GM12878 (cell line): ENCODE measurements at regions not wholly inside any gene's neighbourhood (a gene's known extent, or its start where the extent isn't known, plus 50 kb on each side); places are given as distances from the start of the nearest gene placed in this dataset.

Source experiments
- ATAC-seq: fragments of 200-7000 bp; cut with Tn5 transposase; 3 replicates; pipeline ENCODE4 v1.9.1; 2020; ENCODE audit warnings: mild to moderate bottlenecking, moderate library complexity
- BruUV-seq: library from RNA; stranded (reverse); fragments of 400-500 nt; replicated peaks from 2 replicates; lab custom pipeline; 2021; lab: Mats Ljungman, UMichigan
- CTCF ChIA-PET: fragments of 300-600 bp; sonication (Branson Sonifier 250); formaldehyde crosslinking; extraction: SDS; loops from one replicate; lab custom pipeline; 2021; ENCODE audit warnings: inconsistent platforms; lab: Yijun Ruan, JAX
- POLR2A ChIA-PET: fragments of 350-600 bp; formaldehyde crosslinking; extraction: SDS; loops from one replicate; lab custom pipeline; 2021; ENCODE audit warnings: inconsistent platforms; lab: Charles Lee
- RAD21 ChIA-PET: fragments of 300-600 bp; sonication (Branson Sonifier 250); formaldehyde crosslinking; loops from one replicate; lab custom pipeline; 2023; ENCODE audit warnings: antibody characterized with exemption; ENCODE audit not compliant: unreplicated experiment; lab: Charles Lee
- SMC1A ChIA-PET: fragments of 300-600 bp; sonication (Branson Sonifier 250); formaldehyde crosslinking; loops from one replicate; lab custom pipeline; 2023; ENCODE audit not compliant: unreplicated experiment, uncharacterized antibody; lab: Charles Lee
- DNase-seq: peaks from one replicate; pipeline ENCODE4 v3.0.0-alpha.2; 2011; ENCODE audit warnings: low read depth, low spot score
- FAIRE-seq: peaks from 3 replicates; lab custom pipeline; 2011; peaks lifted over from hg19 to GRCh38; lab: Jason Lieb, UNC
- H2AFZ ChIP-seq: 2 replicates; pipeline ENCODE4 v1.6.0; 2011; ENCODE audit warnings: low read depth, low read length, control low read depth; ENCODE audit not compliant: control insufficient read depth
- H3K27ac ChIP-seq: 2 replicates; pipeline ENCODE4 v1.5.1; 2011; ENCODE audit warnings: control low read depth; ENCODE audit not compliant: control insufficient read depth, insufficient read depth
- H3K27me3 ChIP-seq, 2 experiments: replicated peaks in 1 of 2; 2 replicates each; pipeline versions ENCODE4 v1.6.0 to v1.6.1; 2011; ENCODE audit warnings: low read length in 1 of 2; ENCODE audit not compliant: control insufficient read depth in 2 of 2, insufficient read depth in 2 of 2
- H3K36me3 ChIP-seq, 2 experiments: 2 replicates each; pipeline ENCODE4 v1.5.1; 2011; ENCODE audit warnings: low read length in 1 of 2; ENCODE audit not compliant: control insufficient read depth in 2 of 2, insufficient read depth in 2 of 2
- H3K4me1 ChIP-seq: 2 replicates; pipeline ENCODE4 v1.6.1; 2011; ENCODE audit warnings: mild to moderate bottlenecking, low read length, moderate library complexity, mixed read lengths; ENCODE audit not compliant: control insufficient read depth, insufficient read depth
- H3K4me2 ChIP-seq: 2 replicates; pipeline ENCODE4 v1.6.0; 2011; ENCODE audit warnings: control low read depth; ENCODE audit not compliant: control insufficient read depth, insufficient read depth
- H3K4me3 ChIP-seq: fragments of 200-600 bp; sonication (generic); 2 replicates; pipeline ENCODE4 v1.5.1; 2016
- H3K79me2 ChIP-seq: 2 replicates; pipeline ENCODE4 v1.6.0; 2011; ENCODE audit warnings: low read length; ENCODE audit not compliant: control insufficient read depth, insufficient read depth
- H3K9ac ChIP-seq: 2 replicates; pipeline ENCODE4 v1.8.0; 2011; ENCODE audit warnings: low read length, control low read depth, mixed read lengths; ENCODE audit not compliant: control insufficient read depth, insufficient read depth
- H3K9me3 ChIP-seq: replicated peaks from 3 replicates; pipeline ENCODE4 v1.5.1; 2011; ENCODE audit warnings: mild to moderate bottlenecking, low read length; ENCODE audit not compliant: control insufficient read depth, insufficient read depth
- H4K20me1 ChIP-seq: 2 replicates; pipeline ENCODE4 v1.6.0; 2011; ENCODE audit not compliant: control insufficient read depth, insufficient read depth
- CBFB ChIP-seq: IDR thresholded peaks from 2 replicates; pipeline ENCODE4 v1.6.1; 2016; ENCODE audit warnings: antibody characterized with exemption, low read depth
- CBX5 ChIP-seq: sonication (generic); IDR thresholded peaks from 2 replicates; pipeline ENCODE4 v1.6.1; 2016; ENCODE audit warnings: low read depth, moderate library complexity, mild to moderate bottlenecking, inconsistent platforms
- DPF2 ChIP-seq: fragments of 450-650 bp; IDR thresholded peaks from 2 replicates; pipeline ENCODE4 v1.6.1; 2017; ENCODE audit warnings: mild to moderate bottlenecking
- ESRRA ChIP-seq: IDR thresholded peaks from 2 replicates; pipeline ENCODE4 v1.6.1; 2012; ENCODE audit warnings: mild to moderate bottlenecking, low read length, improper control_type of control experiment
- ETV6 ChIP-seq, 2 experiments: fragments of 450-650 bp in 1 of 2; IDR thresholded peaks in 1 of 2; conservative IDR thresholded peaks in 1 of 2; 2 replicates each; pipeline ENCODE4 v1.6.1; 2014; ENCODE audit warnings: antibody characterized with exemption in 1 of 2, borderline replicate concordance in 1 of 2, low read depth in 1 of 2, mild to moderate bottlenecking in 1 of 2, moderate library complexity in 1 of 2
- MTA2 ChIP-seq: fragments of 450-650 bp; IDR thresholded peaks from 2 replicates; pipeline ENCODE4 v1.6.1; 2016; ENCODE audit warnings: low read depth, mild to moderate bottlenecking, moderate library complexity
- MYC ChIP-seq: IDR thresholded peaks from 2 replicates; pipeline ENCODE4 v1.6.1; 2011; ENCODE audit warnings: mild to moderate bottlenecking, low read length, moderate library complexity, inconsistent platforms; ENCODE audit not compliant: insufficient read depth, insufficient replicate concordance, insufficient read length, severe bottlenecking
- NFXL1 ChIP-seq: fragments of 450-650 bp; IDR thresholded peaks from 2 replicates; pipeline ENCODE4 v1.6.1; 2017; ENCODE audit warnings: antibody characterized with exemption, mild to moderate bottlenecking, borderline replicate concordance
- NFYB ChIP-seq: IDR thresholded peaks from 2 replicates; pipeline ENCODE4 v1.6.1; 2011; ENCODE audit warnings: low read depth, mild to moderate bottlenecking, low read length, improper control_type of control experiment, moderate library complexity; ENCODE audit not compliant: insufficient read depth
- SIX5 ChIP-seq: IDR thresholded peaks from 2 replicates; pipeline ENCODE4 v1.6.1; 2011; ENCODE audit warnings: mild to moderate bottlenecking, low read depth, low read length, moderate library complexity; ENCODE audit not compliant: severe bottlenecking
- SMC3 ChIP-seq: IDR thresholded peaks from 2 replicates; pipeline ENCODE4 v1.6.1; 2011; ENCODE audit warnings: low read length, improper control_type of control experiment, borderline replicate concordance
- SUPT20H ChIP-seq: IDR thresholded peaks from 2 replicates; pipeline ENCODE4 v1.6.1; 2011; ENCODE audit warnings: low read depth, mild to moderate bottlenecking, low read length, moderate library complexity, borderline replicate concordance; ENCODE audit not compliant: control insufficient read depth
- YBX1 ChIP-seq: fragments of 450-650 bp; IDR thresholded peaks from 2 replicates; pipeline ENCODE4 v1.6.1; 2016; ENCODE audit warnings: antibody characterized with exemption
- ZBTB11 ChIP-seq: fragments of 450-650 bp; formaldehyde crosslinking; IDR thresholded peaks from 2 replicates; pipeline ENCODE4 v1.5.0; 2022; ENCODE audit warnings: mild to moderate bottlenecking, missing genetic modification characterization
- ZNF592 ChIP-seq: fragments of 450-650 bp; IDR thresholded peaks from 2 replicates; pipeline ENCODE4 v1.6.1; 2017; ENCODE audit warnings: mild to moderate bottlenecking, moderate library complexity
- WGBS: methylation state at CpG from one replicate; pipeline ENCODE4 v1.1.6; 2016; ENCODE audit warnings: low lambda C conversion rate; ENCODE audit not compliant: insufficient replicate concordance, insufficient coverage; ENCODE audit errors: missing lambda C conversion rate; 5-methylcytosine and 5-hydroxymethylcytosine counted together
- in situ Hi-C: fragments of 300-500 bp; cut with MboI; formaldehyde crosslinking; loops from 9 replicates; pipeline ENCODE4 v1.14.3; 2018; ENCODE audit warnings: mixed read lengths
- intact Hi-C: fragments of 100-400 bp; cut with micrococcal nuclease; formaldehyde crosslinking; loops from one replicate; pipeline ENCODE4 v1.14.2; 2022; ENCODE audit not compliant: unreplicated experiment

GRCh38 chr2:128799730-128800129 is 481.1 kb upstream of the HS6ST1 start:
- 25% methylated on average over 2 of the region's 2 CpGs for WGBS

More at GRCh38 chr2:128799730-128800129, 481.1 kb upstream of the HS6ST1 start:
- no peak for TF ChIP-seq YBX1
- TF ChIP-seq NFXL1: no peak
- TF ChIP-seq CBFB: no peak
- TF ChIP-seq SMC3: no peak
- no peak for TF ChIP-seq ETV6 (conservative IDR thresholded peaks at IDR 0.05 in 1 of 2, IDR thresholded peaks at IDR 0.05 in 1 of 2; ENCODE audit: borderline replicate concordance in 1 of 2, low read depth in 1 of 2)
- TF ChIP-seq MTA2: no peak
- TF ChIP-seq SUPT20H: no peak
- no peak for TF ChIP-seq ZNF592
- no peak for TF ChIP-seq NFYB
- TF ChIP-seq MYC: no peak
- TF ChIP-seq ESRRA: no peak
- TF ChIP-seq CBX5: no peak
- TF ChIP-seq ZBTB11: no peak
- no peak for TF ChIP-seq DPF2
- TF ChIP-seq SIX5: no peak
- Histone ChIP-seq H3K4me3 (no peak overlapping the region), H3K79me2 (no peaks in the 10 kb centered on the region), H2AFZ (no peak overlapping the region), H3K4me2 (no peak overlapping the region), H3K9me3 (no peaks in the 10 kb centered on the region), H3K9ac (no peak overlapping the region), H4K20me1 (no peaks in the 10 kb centered on the region), H3K27me3 (no peaks in the 10 kb centered on the region; a peak in 1 of 4 replicates), H3K4me1 (peaks cover 11% of the 10 kb centered on the region), H3K36me3 (no peaks in the 10 kb centered on the region), H3K27ac (no peak overlapping the region)
- SMC1A ChIA-PET: no interaction called here
- ATAC-seq (no peak), DNase-seq (no peak), FAIRE-seq (no peak)
- POLR2A ChIA-PET: no interaction called here
- in situ Hi-C loops (no loop called here), intact Hi-C loops (no loop called here)
- RAD21 ChIA-PET: no interaction called here
- BruUV-seq: no TSS peak
- CTCF ChIA-PET: no interaction called here
